ENCODE measurements at regions not wholly inside any gene's neighbourhood (a gene's known extent, or its start where the extent isn't known, plus 50 kb on each side); places are given as distances from the start of the nearest gene placed in this dataset.

DNA sequence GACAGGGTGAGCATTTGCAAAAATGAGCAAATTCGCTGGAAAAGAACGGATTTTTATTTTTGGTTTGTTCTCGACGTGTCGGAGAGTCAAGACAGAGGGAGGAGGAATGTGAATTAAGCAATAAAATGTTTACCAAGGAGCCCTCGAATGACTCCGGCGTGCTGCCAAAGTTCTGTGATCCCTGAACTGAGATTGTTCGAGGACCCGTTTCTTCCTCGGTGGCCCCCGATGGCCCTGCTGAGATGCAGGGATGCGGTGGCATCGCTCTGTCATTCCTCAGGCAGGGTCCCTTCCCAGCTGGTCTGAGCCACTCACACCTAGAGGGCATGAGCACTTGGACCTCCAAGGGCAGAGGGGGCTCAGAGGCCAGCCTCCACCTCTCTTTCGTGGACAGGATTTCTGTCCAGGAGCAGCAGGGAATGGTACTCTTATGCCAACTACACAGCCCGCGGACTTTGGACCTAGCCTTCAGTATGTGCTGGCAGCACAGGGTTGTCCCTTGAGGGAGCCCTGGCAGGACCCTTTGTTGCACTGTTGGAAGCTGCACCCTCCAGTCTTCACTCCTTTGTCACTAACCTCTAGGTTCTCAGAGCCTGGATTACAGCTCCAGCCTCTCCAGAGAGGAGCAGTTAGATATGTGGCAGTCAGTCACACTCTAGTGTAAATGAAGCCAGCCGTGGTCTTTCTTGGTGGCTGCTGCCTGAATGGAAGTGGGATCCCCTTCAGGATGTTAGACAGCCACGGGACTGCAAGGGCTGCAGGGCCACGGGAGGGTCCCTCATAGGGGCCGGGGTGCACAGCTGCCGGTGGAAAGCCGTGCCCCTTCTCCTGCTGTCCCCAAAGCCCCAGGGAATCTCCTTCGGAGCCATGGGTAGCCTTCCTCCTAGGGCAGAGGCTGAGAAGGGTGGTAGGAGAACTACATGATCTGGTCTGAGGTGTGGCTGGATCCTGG lies 109.4 kb upstream of the ANO1 start:
- no peak overlapping the region for H3K4me3 Mint-ChIP-seq
- CTCF ChIA-PET = no interaction called here
- H3K36me3 Mint-ChIP-seq (ENCODE audit: low read depth) = no peaks in the 10 kb centered on the region
- no peak for DNase-seq
- no peaks in the 10 kb centered on the region for H3K9me3 Mint-ChIP-seq
- H3K4me1 Mint-ChIP-seq = peaks cover 3% of the 10 kb centered on the region
- no peak overlapping the region for H3K27ac Mint-ChIP-seq
- POLR2A ChIA-PET = no interaction called here
- peaks cover 3% of the 10 kb centered on the region for H3K27me3 Mint-ChIP-seq

- POLR2A ChIA-PET = no interaction called here
- Mint-ChIP-seq H3K9me3 (no peaks in the 10 kb centered on the region), H3K4me3 (no peak overlapping the region), H3K27ac (no peak overlapping the region), H3K27me3 (peaks cover 3% of the 10 kb centered on the region), H3K36me3 (ENCODE audit: low read depth) (no peaks in the 10 kb centered on the region), H3K4me1 (peaks cover 3% of the 10 kb centered on the region)
- CTCF ChIA-PET = no interaction called here
- no peak for DNase-seq
Measured at GRCh38 chr11:69969890-69970784, 108.0 kb upstream of the ANO1 start.

- no peaks in the 10 kb centered on the region for H3K9me3 Mint-ChIP-seq
- no peak for DNase-seq
- H3K27ac Mint-ChIP-seq = no peak overlapping the region
- no peaks in the 10 kb centered on the region for H3K36me3 Mint-ChIP-seq (ENCODE audit: low read depth)
- no peak overlapping the region for H3K4me3 Mint-ChIP-seq
- peaks cover 3% of the 10 kb centered on the region for H3K4me1 Mint-ChIP-seq
- ChIA-PET POLR2A (no interaction called here), CTCF (interaction anchor here (0.7 kb wide), 1 partner anchor 141 kb away, joined by 3 read pairs; no protein-coding TSS in a partner anchor)
- H3K27me3 Mint-ChIP-seq = peaks cover 3% of the 10 kb centered on the region
Measured at GRCh38 chr11:69970785-69971535, 107.2 kb upstream of the ANO1 start.

DNA sequence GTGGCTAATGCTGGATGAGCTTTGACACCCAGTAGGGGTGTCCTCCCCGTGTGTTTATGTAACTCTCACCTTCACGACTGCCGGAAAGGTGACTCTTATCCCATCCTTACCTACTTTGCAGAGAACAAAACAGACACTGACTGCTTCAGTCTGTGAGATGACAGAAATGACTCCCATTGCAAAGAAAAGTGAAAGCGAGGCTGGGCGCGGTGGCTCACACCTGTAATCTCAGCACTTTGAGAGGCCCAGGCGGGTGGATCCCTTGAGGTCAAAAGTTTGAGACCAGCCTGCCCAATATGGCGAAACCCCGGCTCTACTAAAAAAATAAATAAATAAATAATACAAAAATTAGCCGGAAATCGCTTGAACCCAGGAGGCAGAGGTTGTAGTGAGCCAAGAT lies 106.4 kb upstream of the ANO1 start:
- no peak overlapping the region for H3K27ac Mint-ChIP-seq
- no peak overlapping the region for H3K4me3 Mint-ChIP-seq
- H3K36me3 Mint-ChIP-seq (ENCODE audit: low read depth) = no peaks in the 10 kb centered on the region
- H3K4me1 Mint-ChIP-seq = peaks cover 3% of the 10 kb centered on the region
- peaks cover 3% of the 10 kb centered on the region for H3K27me3 Mint-ChIP-seq
- CTCF ChIA-PET = interaction anchor here (0.7 kb wide), 1 partner anchor 140 kb away, joined by 3 read pairs; no protein-coding TSS in a partner anchor
- no peaks in the 10 kb centered on the region for H3K9me3 Mint-ChIP-seq
- POLR2A ChIA-PET = no interaction called here
- no peak for DNase-seq

DNA sequence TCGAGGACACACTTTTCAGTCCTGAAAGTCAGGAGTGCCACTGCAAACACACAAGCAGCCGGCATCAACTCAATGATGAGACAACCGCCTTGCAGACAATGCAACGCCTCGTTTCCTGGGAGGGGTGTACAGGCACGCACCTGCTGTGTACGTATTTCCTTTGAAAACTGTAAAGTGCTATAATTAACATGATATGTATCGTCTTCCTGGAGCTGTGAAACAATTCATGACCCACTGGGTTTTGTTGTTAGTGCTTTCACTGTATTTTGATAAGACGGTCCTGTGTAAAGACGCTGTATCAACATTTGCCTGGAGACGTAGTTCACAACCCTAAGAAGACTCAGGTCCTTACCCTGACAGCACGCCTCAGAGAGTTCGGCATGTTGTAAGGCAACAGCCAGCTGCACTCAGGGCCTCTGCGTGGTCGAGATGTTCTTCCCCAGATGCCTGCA lies 105.7 kb upstream of the ANO1 start:
- Mint-ChIP-seq H3K4me3 (no peak overlapping the region), H3K27ac (no peak overlapping the region), H3K4me1 (peaks cover 3% of the 10 kb centered on the region), H3K27me3 (peaks cover 3% of the 10 kb centered on the region), H3K9me3 (no peaks in the 10 kb centered on the region), H3K36me3 (ENCODE audit: low read depth) (no peaks in the 10 kb centered on the region)
- no peak for DNase-seq
- CTCF ChIA-PET = no interaction called here
- POLR2A ChIA-PET = no interaction called here

DNA sequence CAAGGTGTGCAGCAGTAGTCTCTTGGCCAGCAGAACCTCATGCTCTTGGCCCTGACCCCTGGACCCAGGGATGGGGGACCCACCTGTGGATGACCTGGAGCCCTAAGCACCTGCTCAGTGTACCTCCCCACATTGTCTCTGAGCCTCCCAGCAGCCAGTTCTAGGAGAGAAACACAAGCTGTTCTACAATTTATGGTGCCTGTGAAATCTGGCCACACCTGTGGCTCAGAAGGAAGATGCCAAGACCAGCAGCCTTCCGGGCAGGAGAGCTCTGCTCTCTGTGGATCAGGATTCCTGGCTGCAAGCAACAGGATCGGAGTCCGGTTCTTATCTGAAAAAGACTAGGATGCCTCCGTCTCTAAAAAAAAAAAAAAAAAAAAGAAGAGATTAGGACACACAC lies 103.6 kb upstream of the ANO1 start:
- CTCF ChIA-PET = no interaction called here
- no peaks in the 10 kb centered on the region for H3K9me3 Mint-ChIP-seq
- POLR2A ChIA-PET = no interaction called here

GRCh38 chr11:69975822-69976221 lies 102.3 kb upstream of the ANO1 start:
- CTCF ChIA-PET = no interaction called here

More for the DNA sequence above, 103.6 kb upstream of the ANO1 start:
- Mint-ChIP-seq H3K27me3 (peaks cover 4% of the 10 kb centered on the region), H3K27ac (no peak overlapping the region), H3K36me3 (ENCODE audit: low read depth) (no peaks in the 10 kb centered on the region), H3K4me3 (no peak overlapping the region), H3K4me1 (peaks cover 3% of the 10 kb centered on the region)
- no peak for DNase-seq

DNA sequence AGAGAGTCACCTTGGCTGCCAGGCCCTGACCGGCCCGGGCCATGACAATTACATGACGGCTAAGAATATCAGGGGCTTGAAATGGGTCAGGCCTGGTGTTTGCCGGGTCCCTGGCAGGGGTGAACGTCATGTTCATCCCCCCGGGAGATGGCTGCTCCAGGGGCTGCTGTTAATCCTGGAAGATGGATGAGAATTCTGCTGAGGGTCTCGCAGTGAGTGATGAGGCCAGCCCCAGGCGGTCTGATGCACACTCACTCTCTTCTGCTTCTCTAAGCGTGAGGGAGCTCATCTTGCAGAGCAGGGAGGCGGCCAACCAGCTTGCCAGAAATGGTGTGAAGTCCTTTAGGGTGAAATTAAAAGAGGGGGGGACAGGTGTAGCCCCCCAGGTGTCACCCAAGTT lies 101.3 kb upstream of the ANO1 start:
- ChIA-PET POLR2A (no interaction called here), CTCF (no interaction called here)
- no peaks in the 10 kb centered on the region for H3K4me1 Mint-ChIP-seq
- H3K9me3 Mint-ChIP-seq = no peaks in the 10 kb centered on the region
- DNase-seq = no peak
- no peak overlapping the region for H3K27ac Mint-ChIP-seq
- H3K27me3 Mint-ChIP-seq = peaks cover 5% of the 10 kb centered on the region
- no peaks in the 10 kb centered on the region for H3K36me3 Mint-ChIP-seq (ENCODE audit: low read depth)
- no peak overlapping the region for H3K4me3 Mint-ChIP-seq

More at GRCh38 chr11:69975822-69976221, 102.3 kb upstream of the ANO1 start:
- DNase-seq = no peak
- Mint-ChIP-seq H3K4me1 (no peaks in the 10 kb centered on the region), H3K27ac (no peak overlapping the region), H3K36me3 (ENCODE audit: low read depth) (no peaks in the 10 kb centered on the region), H3K4me3 (no peak overlapping the region), H3K9me3 (no peaks in the 10 kb centered on the region), H3K27me3 (peaks cover 5% of the 10 kb centered on the region)
- POLR2A ChIA-PET = no interaction called here

DNA sequence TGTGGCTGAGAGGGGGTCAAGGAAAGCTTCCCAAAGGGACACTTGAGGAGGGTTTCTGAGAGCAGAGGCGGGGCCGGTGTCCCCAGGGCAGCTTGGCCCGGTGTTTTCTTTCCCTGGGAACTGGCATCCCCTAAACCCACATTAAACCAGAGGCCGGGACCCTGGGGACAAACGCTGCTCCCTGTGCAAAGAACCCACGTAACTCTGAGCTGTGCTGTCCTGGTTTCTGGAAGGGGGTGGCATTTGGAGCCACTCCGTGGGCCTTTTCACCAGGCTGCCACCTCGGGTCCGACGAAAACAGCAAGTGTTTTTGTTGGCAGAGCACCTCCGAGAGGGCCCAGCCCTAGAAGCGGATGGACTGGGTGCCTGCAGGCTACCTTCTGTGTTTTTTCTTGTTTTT lies 100.2 kb upstream of the ANO1 start:
- no peak overlapping the region for H3K4me3 Mint-ChIP-seq
- CTCF ChIA-PET = no interaction called here
- H3K27ac Mint-ChIP-seq = no peak overlapping the region
- no peaks in the 10 kb centered on the region for H3K9me3 Mint-ChIP-seq
- H3K36me3 Mint-ChIP-seq (ENCODE audit: low read depth) = no peaks in the 10 kb centered on the region
- peaks cover 10% of the 10 kb centered on the region for H3K27me3 Mint-ChIP-seq
- no peaks in the 10 kb centered on the region for H3K4me1 Mint-ChIP-seq
- no peak for DNase-seq
- POLR2A ChIA-PET = no interaction called here

DNA sequence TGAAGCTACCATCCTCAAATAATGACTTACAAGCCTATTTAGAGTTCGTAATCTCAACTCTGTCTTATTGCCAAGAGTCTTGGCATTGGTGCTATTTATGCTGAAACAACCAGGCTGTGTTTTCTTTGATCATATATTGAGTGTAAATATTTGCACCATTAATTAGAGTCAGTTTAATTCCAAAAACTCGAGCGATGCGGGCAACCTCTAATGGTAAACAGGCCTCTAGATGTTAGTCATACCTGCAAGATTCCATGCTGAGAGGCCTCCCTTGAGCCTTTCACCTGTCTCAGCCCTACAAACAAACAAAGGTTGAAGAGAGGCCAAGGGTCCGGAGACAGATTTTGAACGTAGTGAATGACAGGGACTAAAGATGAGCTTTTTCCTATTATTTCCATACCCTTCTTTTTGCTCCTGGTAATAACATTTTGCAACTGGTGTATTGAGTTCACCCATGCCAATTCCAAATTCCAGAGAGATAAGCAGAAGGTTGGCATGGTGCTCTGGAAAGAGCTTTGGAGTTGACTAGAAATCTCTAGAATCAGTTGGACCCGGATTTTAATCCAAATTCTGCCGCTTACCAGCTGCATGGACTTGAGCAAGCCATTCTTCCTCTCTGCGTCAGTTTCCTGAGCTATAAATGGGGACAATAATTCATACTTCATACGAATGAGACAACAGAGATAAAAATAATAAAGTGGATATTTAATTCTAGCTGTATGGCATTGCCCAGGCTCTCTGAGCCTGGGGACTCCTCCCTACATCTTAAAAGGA lies 99.1 kb upstream of the ANO1 start:
- ChIA-PET CTCF (interaction anchor here (0.6 kb wide), 1 partner anchor 200 kb away, joined by 3 read pairs; no protein-coding TSS in a partner anchor), POLR2A (no interaction called here)
- H3K4me1 Mint-ChIP-seq = no peaks in the 10 kb centered on the region
- H3K36me3 Mint-ChIP-seq (ENCODE audit: low read depth) = no peaks in the 10 kb centered on the region
- no peak for DNase-seq
- H3K9me3 Mint-ChIP-seq = no peaks in the 10 kb centered on the region
- H3K27me3 Mint-ChIP-seq = peaks cover 18% of the 10 kb centered on the region
- H3K4me3 Mint-ChIP-seq = no peak overlapping the region
- H3K27ac Mint-ChIP-seq = no peak overlapping the region

DNA sequence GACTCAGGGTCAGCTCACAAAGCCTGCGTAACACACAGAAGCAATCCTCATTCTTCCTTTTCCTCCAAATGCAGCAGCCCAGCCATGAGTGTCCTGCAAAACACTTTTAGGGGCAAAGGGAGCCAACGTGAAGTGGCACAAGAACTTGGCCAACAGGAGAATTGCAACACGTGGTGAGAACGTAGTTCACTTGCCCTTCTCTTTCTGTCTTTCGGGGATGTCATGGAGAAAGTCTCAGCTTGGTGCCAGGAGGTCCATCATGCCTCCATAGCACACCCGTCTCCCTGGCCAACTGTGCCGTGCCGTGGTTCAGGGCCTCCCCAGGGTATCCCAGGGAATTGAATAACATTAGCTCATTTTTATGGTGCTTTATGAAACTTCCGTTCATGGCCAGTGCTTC lies 98.5 kb upstream of the ANO1 start:
- H3K36me3 Mint-ChIP-seq (ENCODE audit: low read depth) = no peaks in the 10 kb centered on the region
- peaks cover 24% of the 10 kb centered on the region for H3K27me3 Mint-ChIP-seq
- ChIA-PET CTCF (no interaction called here), POLR2A (no interaction called here)
- H3K4me1 Mint-ChIP-seq = no peaks in the 10 kb centered on the region
- DNase-seq = no peak
- H3K9me3 Mint-ChIP-seq = no peaks in the 10 kb centered on the region
- H3K27ac Mint-ChIP-seq = no peak overlapping the region
- H3K4me3 Mint-ChIP-seq = no peak overlapping the region

GRCh38 chr11:69981119-69981784 lies 96.9 kb upstream of the ANO1 start:
- DNase-seq = no peak
- Mint-ChIP-seq H3K27me3 (peaks cover 29% of the 10 kb centered on the region), H3K4me3 (no peak overlapping the region), H3K9me3 (no peaks in the 10 kb centered on the region), H3K4me1 (no peaks in the 10 kb centered on the region), H3K27ac (no peak overlapping the region), H3K36me3 (ENCODE audit: low read depth) (no peaks in the 10 kb centered on the region)
- ChIA-PET CTCF (no interaction called here), POLR2A (no interaction called here)
